MM.1S (cell line): ENCODE measurements at regions not wholly inside any gene's neighbourhood (a gene's known extent, or its start where the extent isn't known, plus 50 kb on each side); places are given as distances from the start of the nearest gene placed in this dataset.
"Not testable (repeated sequence)": the region's sequence is repeated elsewhere in the genome, so short reads cannot be mapped to it uniquely, and the experiment has no call there.

Experiments used
- DNase-seq: peaks from one replicate; pipeline ENCODE4 v3.0.0-alpha.2; 2015
- H2AFZ ChIP-seq: fragments of 300-600 bp; sonication (generic); 2 replicates; pipeline ENCODE4 v1.6.0; 2016; ENCODE audit warnings: antibody characterized with exemption, low read length
- H3F3A ChIP-seq: fragments of 300-600 bp; sonication (generic); 2 replicates; pipeline ENCODE4 v1.6.1; 2016; ENCODE audit warnings: mild to moderate bottlenecking, antibody characterized with exemption, low read length, moderate library complexity, mixed read lengths; ENCODE audit not compliant: insufficient read depth
- H3K27ac ChIP-seq: fragments of 300-600 bp; sonication (generic); 2 replicates; pipeline ENCODE4 v1.5.1; 2016; ENCODE audit warnings: mild to moderate bottlenecking, low read length
- H3K27me3 ChIP-seq: fragments of 300-600 bp; sonication (generic); replicated peaks from 2 replicates; pipeline ENCODE4 v1.6.0; 2016; ENCODE audit warnings: low read length; ENCODE audit not compliant: insufficient read depth
- H3K36me3 ChIP-seq: fragments of 300-600 bp; sonication (generic); replicated peaks from 2 replicates; pipeline ENCODE4 v1.6.1; 2016; ENCODE audit warnings: mild to moderate bottlenecking, low read length, mixed read lengths; ENCODE audit not compliant: insufficient read depth
- H3K4me1 ChIP-seq: fragments of 300-600 bp; sonication (generic); 2 replicates; pipeline ENCODE4 v1.6.1; 2016; ENCODE audit warnings: low read length, mixed read lengths
- H3K4me2 ChIP-seq: fragments of 300-600 bp; sonication (generic); 2 replicates; pipeline ENCODE4 v1.6.0; 2016; ENCODE audit warnings: low read depth, low read length
- H3K4me3 ChIP-seq: fragments of 300-600 bp; sonication (generic); 2 replicates; pipeline ENCODE4 v1.5.1; 2016; ENCODE audit warnings: low read length, mixed read lengths
- H3K79me2 ChIP-seq: fragments of 300-600 bp; sonication (generic); 2 replicates; pipeline ENCODE4 v1.6.1; 2016; ENCODE audit warnings: mixed run types, low read length, mixed read lengths
- H3K9ac ChIP-seq: fragments of 300-600 bp; sonication (generic); 2 replicates; pipeline ENCODE4 v1.6.1; 2016; ENCODE audit warnings: low read length, mixed read lengths
- H3K9me2 ChIP-seq: fragments of 300-600 bp; sonication (generic); replicated peaks from 2 replicates; pipeline ENCODE4 v1.6.1; 2016; ENCODE audit warnings: mild to moderate bottlenecking, low read length, mixed read lengths; ENCODE audit not compliant: insufficient read depth
- H3K9me3 ChIP-seq: fragments of 300-600 bp; sonication (generic); replicated peaks from 2 replicates; pipeline ENCODE4 v1.6.1; 2016; ENCODE audit warnings: mild to moderate bottlenecking, low read length, mixed read lengths; ENCODE audit not compliant: insufficient read depth
- H4K20me1 ChIP-seq: fragments of 300-600 bp; sonication (generic); 2 replicates; pipeline ENCODE4 v1.6.1; 2016; ENCODE audit warnings: mild to moderate bottlenecking, low read length, moderate library complexity, mixed read lengths; ENCODE audit not compliant: insufficient read depth
- EZH2 ChIP-seq: fragments of 300-600 bp; sonication (generic); optimal IDR thresholded peaks from 2 replicates; pipeline ENCODE3; 2017; ENCODE audit warnings: low read depth, mild to moderate bottlenecking, antibody characterized with exemption, low read length, mixed read lengths
- EZH2phosphoT487 ChIP-seq: fragments of 300-600 bp; sonication (generic); IDR thresholded peaks from 2 replicates; pipeline ENCODE4 v1.6.1; 2018; ENCODE audit warnings: antibody characterized with exemption, low read length
- TF ChIP-seq, protein P1 (sequence below): fragments of 300-600 bp; sonication (generic); IDR thresholded peaks from 2 replicates; pipeline ENCODE4 v1.5.1; 2016; ENCODE audit warnings: antibody characterized with exemption, low read length, mixed read lengths

DNA sequence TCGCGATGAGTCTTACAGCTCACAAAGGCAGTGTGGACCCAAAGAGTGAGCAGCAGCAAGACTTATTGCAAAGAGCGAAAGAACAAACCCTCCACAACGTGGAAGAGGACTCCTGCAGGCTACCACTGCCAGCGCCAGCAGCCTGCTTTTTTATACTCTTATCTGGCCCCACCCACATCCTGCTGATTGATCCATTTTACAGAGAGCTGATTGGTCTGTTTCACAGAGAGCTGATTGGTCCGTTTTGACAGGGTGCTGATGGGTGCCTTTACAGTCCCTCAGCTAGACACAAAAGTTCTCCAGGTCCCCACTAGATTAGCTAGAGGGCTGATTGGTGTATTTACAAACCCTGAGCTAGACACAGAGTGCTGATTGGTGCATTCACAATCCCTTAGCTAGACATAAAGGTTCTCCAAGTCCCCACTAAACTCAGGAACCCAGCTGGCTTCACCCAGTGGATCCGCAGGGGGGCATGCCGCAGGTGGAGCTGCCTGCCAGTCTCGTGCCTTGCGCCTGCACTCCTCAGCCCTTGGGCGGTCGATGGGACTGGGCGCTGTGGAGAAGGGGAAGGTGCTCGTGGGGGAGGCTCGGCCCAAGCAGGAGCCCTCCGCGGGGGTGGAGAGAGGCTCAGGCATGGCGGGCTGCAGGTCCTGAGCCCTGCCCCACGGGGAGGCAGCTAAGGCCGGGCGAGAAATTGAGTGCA is 75.7 kb downstream of the QDPR start:
- H3K27me3 ChIP-seq, H3K9me3 ChIP-seq, H3K9me2 ChIP-seq, DNase-seq, H4K20me1 ChIP-seq, H3K9ac ChIP-seq, H3K36me3 ChIP-seq, H3K4me1 ChIP-seq, H3K4me3 ChIP-seq, H3K79me2 ChIP-seq, H3K27ac ChIP-seq, H3F3A ChIP-seq, H2AFZ ChIP-seq, H3K4me2 ChIP-seq: not testable (repeated sequence)

DNA sequence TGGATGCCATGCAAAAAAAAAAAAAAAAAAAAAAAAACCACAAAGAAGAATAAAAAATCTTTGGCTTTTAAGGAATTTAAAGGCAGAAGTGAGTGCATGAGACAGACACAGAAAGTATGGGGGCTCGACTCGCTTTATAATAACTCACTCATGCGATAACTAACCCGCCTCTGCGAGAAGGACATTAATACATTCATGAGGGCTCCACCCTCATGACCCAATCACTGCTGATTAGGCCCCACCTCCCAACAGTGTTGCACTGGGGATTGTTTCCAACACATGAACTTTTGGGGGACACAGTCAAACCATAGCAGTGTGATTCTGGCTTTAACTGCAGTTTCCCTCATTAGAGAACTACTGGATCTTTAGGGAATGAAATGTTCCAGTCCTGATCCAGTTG is 78.1 kb downstream of the QDPR start:
- Histone ChIP-seq H3K9ac (no peak overlapping the region), H3K36me3 (no peaks in the 10 kb centered on the region), H3K9me3 (no peaks in the 10 kb centered on the region), H3K4me2 (no peak overlapping the region), H3F3A (no peaks in the 10 kb centered on the region), H2AFZ (no peak overlapping the region), H3K4me3 (no peak overlapping the region), H3K4me1 (no peaks in the 10 kb centered on the region), H3K79me2 (no peaks in the 10 kb centered on the region), H4K20me1 (no peaks in the 10 kb centered on the region), H3K9me2 (no peaks in the 10 kb centered on the region), H3K27ac (no peak overlapping the region), H3K27me3 (no peaks in the 10 kb centered on the region)
- TF ChIP-seq, protein P1, sequence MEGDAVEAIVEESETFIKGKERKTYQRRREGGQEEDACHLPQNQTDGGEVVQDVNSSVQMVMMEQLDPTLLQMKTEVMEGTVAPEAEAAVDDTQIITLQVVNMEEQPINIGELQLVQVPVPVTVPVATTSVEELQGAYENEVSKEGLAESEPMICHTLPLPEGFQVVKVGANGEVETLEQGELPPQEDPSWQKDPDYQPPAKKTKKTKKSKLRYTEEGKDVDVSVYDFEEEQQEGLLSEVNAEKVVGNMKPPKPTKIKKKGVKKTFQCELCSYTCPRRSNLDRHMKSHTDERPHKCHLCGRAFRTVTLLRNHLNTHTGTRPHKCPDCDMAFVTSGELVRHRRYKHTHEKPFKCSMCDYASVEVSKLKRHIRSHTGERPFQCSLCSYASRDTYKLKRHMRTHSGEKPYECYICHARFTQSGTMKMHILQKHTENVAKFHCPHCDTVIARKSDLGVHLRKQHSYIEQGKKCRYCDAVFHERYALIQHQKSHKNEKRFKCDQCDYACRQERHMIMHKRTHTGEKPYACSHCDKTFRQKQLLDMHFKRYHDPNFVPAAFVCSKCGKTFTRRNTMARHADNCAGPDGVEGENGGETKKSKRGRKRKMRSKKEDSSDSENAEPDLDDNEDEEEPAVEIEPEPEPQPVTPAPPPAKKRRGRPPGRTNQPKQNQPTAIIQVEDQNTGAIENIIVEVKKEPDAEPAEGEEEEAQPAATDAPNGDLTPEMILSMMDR, result no peak
- no peak for DNase-seq

DNA sequence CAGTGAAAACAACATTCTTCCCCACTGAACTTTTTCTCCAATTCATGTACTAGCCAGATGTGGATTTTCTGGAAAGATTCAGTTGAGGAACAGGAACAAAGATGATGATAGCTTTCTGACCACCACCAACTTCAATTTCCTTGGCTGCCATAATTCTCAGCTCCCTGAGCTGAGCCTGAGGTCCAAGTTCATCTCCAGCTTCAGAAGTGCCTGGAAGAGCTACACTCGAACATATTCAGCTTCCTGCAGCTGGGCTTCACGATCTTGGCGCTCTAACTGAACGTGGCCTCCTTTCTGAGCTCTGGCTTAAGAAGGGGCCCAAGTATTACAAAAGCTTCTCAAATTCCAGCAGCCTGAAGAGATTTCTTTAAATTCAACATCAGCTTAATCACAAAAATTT is 83.9 kb downstream of the QDPR start:
- Histone ChIP-seq H3K9me2 (no peaks in the 10 kb centered on the region), H3K27me3 (no peaks in the 10 kb centered on the region), H3K4me1 (no peaks in the 10 kb centered on the region), H3K9ac (no peak overlapping the region), H3K9me3 (no peaks in the 10 kb centered on the region), H3K36me3 (no peaks in the 10 kb centered on the region), H3F3A (no peaks in the 10 kb centered on the region), H4K20me1 (no peaks in the 10 kb centered on the region), H2AFZ (no peak overlapping the region), H3K27ac (no peak overlapping the region), H3K79me2 (no peaks in the 10 kb centered on the region), H3K4me3 (no peak overlapping the region), H3K4me2 (no peak overlapping the region)
- no peak for TF ChIP-seq EZH2phosphoT487
- TF ChIP-seq, protein P1, result no peak
- TF ChIP-seq EZH2, result no peak
- no peak for DNase-seq

DNA sequence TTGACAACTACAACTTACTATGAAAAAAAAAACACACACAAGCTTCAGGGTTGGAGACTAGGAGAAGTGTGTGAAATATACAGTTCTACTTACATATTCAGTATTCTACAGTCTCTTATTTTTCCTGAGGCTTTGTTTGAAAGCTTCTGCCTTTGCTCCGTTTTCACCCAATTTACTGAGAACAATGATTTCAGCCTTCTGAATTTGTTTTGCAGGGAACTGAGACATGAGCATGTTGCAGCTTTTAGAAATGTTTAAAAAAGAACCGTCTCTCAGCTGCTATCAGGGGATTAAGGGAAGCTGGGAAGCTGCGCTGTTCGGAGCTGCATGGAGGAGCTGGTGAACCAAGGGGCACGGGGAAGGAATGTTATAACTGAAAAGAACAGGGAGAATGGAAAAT is 85.7 kb downstream of the QDPR start:
- Histone ChIP-seq H3F3A (no peaks in the 10 kb centered on the region), H3K79me2 (no peaks in the 10 kb centered on the region), H3K9me2 (no peaks in the 10 kb centered on the region), H3K9ac (no peak overlapping the region), H3K36me3 (no peaks in the 10 kb centered on the region), H3K4me1 (no peaks in the 10 kb centered on the region), H3K9me3 (no peaks in the 10 kb centered on the region), H3K4me2 (no peak overlapping the region), H3K27me3 (no peaks in the 10 kb centered on the region), H3K4me3 (no peak overlapping the region), H2AFZ (no peak overlapping the region), H3K27ac (no peak overlapping the region), H4K20me1 (no peaks in the 10 kb centered on the region)
- DNase-seq, result no peak
- TF ChIP-seq EZH2phosphoT487, result no peak
- TF ChIP-seq, protein P1, result no peak
- no peak for TF ChIP-seq EZH2
